ENCODE measurements at regions not wholly inside any gene's neighbourhood (a gene's known extent, or its start where the extent isn't known, plus 50 kb on each side); places are given as distances from the start of the nearest gene placed in this dataset.
"Not testable (repeated sequence)": the region's sequence is repeated elsewhere in the genome, so short reads cannot be mapped to it uniquely, and the experiment has no call there.

- ATAC-seq, H3K27ac Mint-ChIP-seq, H3K9me3 Mint-ChIP-seq, H3K36me3 Mint-ChIP-seq, POLR2A ChIA-PET: not testable (repeated sequence)
- Mint-ChIP-seq H3K4me3 (peak overlapping the region in 1 of 10 donors; percentile 55), H3K4me1 (peaks cover 0 to 12% (median 5%) of the 10 kb centered on the region in 4 donors), H3K27me3 (peaks cover 11 to 44% (median 26%) of the 10 kb centered on the region in 5 donors)
- DNase-seq = peak in 7 of 10 donors; percentile 31 to 61 (median 40)
Observed at GRCh38 chr14:106674509-106675125, 1148.2 kb downstream of the TMEM121 start.

- peak overlapping the region in 2 of 10 donors; percentile 45 to 53 for H3K27ac Mint-ChIP-seq
- H3K9me3 Mint-ChIP-seq, ATAC-seq, DNase-seq, H3K4me3 Mint-ChIP-seq, H3K36me3 Mint-ChIP-seq, POLR2A ChIA-PET: not testable (repeated sequence)
- peaks cover 5 to 39% (median 16%) of the 10 kb centered on the region in 5 donors for H3K27me3 Mint-ChIP-seq
- peaks cover 0 to 12% (median 5%) of the 10 kb centered on the region in 4 donors for H3K4me1 Mint-ChIP-seq
Observed at GRCh38 chr14:106675716-106676115, 1149.3 kb downstream of the TMEM121 start.

- Mint-ChIP-seq H3K27me3 (peaks cover 3 to 25% (median 4%) of the 10 kb centered on the region in 5 donors), H3K4me1 (peaks cover 0 to 3% (median 1%) of the 10 kb centered on the region in 4 donors), H3K9me3 (no peaks in the 10 kb centered on the region), H3K4me3 (no peak overlapping the region), H3K27ac (no peak overlapping the region), H3K36me3 (no peaks in the 10 kb centered on the region)
- ATAC-seq = no peak
- POLR2A ChIA-PET = no interaction called here
- DNase-seq = no peak
Observed at GRCh38 chr14:106679776-106680175, 1153.4 kb downstream of the TMEM121 start.

- no peaks in the 10 kb centered on the region for H3K36me3 Mint-ChIP-seq
- no peak overlapping the region for H3K27ac Mint-ChIP-seq
- peaks cover 3 to 30% (median 11%) of the 10 kb centered on the region in 5 donors for H3K27me3 Mint-ChIP-seq
- no peaks in the 10 kb centered on the region for H3K4me1 Mint-ChIP-seq
- H3K9me3 Mint-ChIP-seq = no peaks in the 10 kb centered on the region
- H3K4me3 Mint-ChIP-seq = no peak overlapping the region
- ATAC-seq (no peak), DNase-seq (no peak)
- POLR2A ChIA-PET = no interaction called here
Observed at GRCh38 chr14:106681161-106681560, 1154.8 kb downstream of the TMEM121 start.

GRCh38 chr14:106681568-106681967 is 1155.2 kb downstream of the TMEM121 start:
- no peaks in the 10 kb centered on the region for H3K9me3 Mint-ChIP-seq
- ATAC-seq = peak; percentile 56 to 72
- peaks cover 3 to 34% (median 9%) of the 10 kb centered on the region in 5 donors for H3K27me3 Mint-ChIP-seq

GRCh38 chr14:106683631-106684030 is 1157.2 kb downstream of the TMEM121 start:
- Mint-ChIP-seq H3K4me3 (no peak overlapping the region), H3K36me3 (no peaks in the 10 kb centered on the region), H3K27me3 (peaks cover 3 to 24% (median 10%) of the 10 kb centered on the region in 5 donors), H3K9me3 (no peaks in the 10 kb centered on the region), H3K4me1 (no peaks in the 10 kb centered on the region), H3K27ac (no peak overlapping the region)
- DNase-seq (no peak), ATAC-seq (no peak)
- POLR2A ChIA-PET = no interaction called here

More at GRCh38 chr14:106681568-106681967, 1155.2 kb downstream of the TMEM121 start:
- H3K4me1 Mint-ChIP-seq = no peaks in the 10 kb centered on the region
- DNase-seq = no peak
- H3K4me3 Mint-ChIP-seq = no peak overlapping the region
- POLR2A ChIA-PET = no interaction called here
- H3K27ac Mint-ChIP-seq = no peak overlapping the region
- H3K36me3 Mint-ChIP-seq = no peaks in the 10 kb centered on the region

GRCh38 chr14:106686533-106686932 is 1160.2 kb downstream of the TMEM121 start:
- no peak for ATAC-seq
- Mint-ChIP-seq H3K4me3 (no peak overlapping the region), H3K36me3 (no peaks in the 10 kb centered on the region), H3K27me3 (peaks cover 0 to 16% (median 9%) of the 10 kb centered on the region in 5 donors), H3K4me1 (peaks cover 7 to 15% (median 10%) of the 10 kb centered on the region in 4 donors), H3K9me3 (no peaks in the 10 kb centered on the region), H3K27ac (no peak overlapping the region)
- POLR2A ChIA-PET = no interaction called here
- DNase-seq = no peak

GRCh38 chr14:106690333-106690891 is 1164.0 kb downstream of the TMEM121 start:
- H3K27me3 Mint-ChIP-seq = peaks cover 0 to 11% (median 3%) of the 10 kb centered on the region in 5 donors
- H3K4me1 Mint-ChIP-seq = peaks cover 9 to 35% (median 15%) of the 10 kb centered on the region in 4 donors
- no peaks in the 10 kb centered on the region for H3K9me3 Mint-ChIP-seq
- H3K36me3 Mint-ChIP-seq = no peaks in the 10 kb centered on the region
- ATAC-seq (peak in 1 of 2 donors; percentile 62), DNase-seq (peak in 3 of 10 donors; percentile 16 to 26 (median 19))
- H3K27ac Mint-ChIP-seq = peak overlapping the region in 6 of 10 donors; percentile 1 to 85 (median 24)
- no peak overlapping the region for H3K4me3 Mint-ChIP-seq
- POLR2A ChIA-PET = no interaction called here

GRCh38 chr14:106691601-106692291 is 1165.4 kb downstream of the TMEM121 start:
- POLR2A ChIA-PET = no interaction called here
- Mint-ChIP-seq H3K4me3 (no peak overlapping the region), H3K27me3 (peaks cover 0 to 2% (median 0%) of the 10 kb centered on the region in 5 donors), H3K9me3 (no peaks in the 10 kb centered on the region), H3K27ac (peak overlapping the region in 2 of 10 donors; percentile 53 to 78), H3K36me3 (no peaks in the 10 kb centered on the region), H3K4me1 (peaks cover 9 to 35% (median 15%) of the 10 kb centered on the region in 4 donors)
- peak in 1 of 2 donors; percentile 35 for ATAC-seq
- peak; percentile 29 to 74 (median 52) for DNase-seq

GRCh38 chr14:106694638-106695393 is 1168.4 kb downstream of the TMEM121 start:
- peak overlapping the region in 6 of 10 donors; percentile 31 to 86 (median 52) for H3K4me3 Mint-ChIP-seq
- H3K9me3 Mint-ChIP-seq = no peaks in the 10 kb centered on the region
- POLR2A ChIA-PET = no interaction called here
- H3K27ac Mint-ChIP-seq = peak overlapping the region in 3 of 10 donors; percentile 17 to 48 (median 34)
- no peaks in the 10 kb centered on the region for H3K27me3 Mint-ChIP-seq
- peak; percentile 61 to 87 for ATAC-seq
- peaks cover 14 to 40% (median 24%) of the 10 kb centered on the region in 4 donors for H3K4me1 Mint-ChIP-seq
- H3K36me3 Mint-ChIP-seq = no peaks in the 10 kb centered on the region
- peak in 9 of 10 donors; percentile 54 to 87 (median 68) for DNase-seq

GRCh38 chr14:106698620-106699267 is 1172.4 kb downstream of the TMEM121 start:
- Mint-ChIP-seq H3K4me3 (peak overlapping the region in 9 of 10 donors; percentile 15 to 64 (median 45)), H3K4me1 (peaks cover 10 to 22% (median 17%) of the 10 kb centered on the region in 4 donors), H3K27ac (peak overlapping the region in 5 of 10 donors; percentile 7 to 81 (median 70))
- peak; percentile 82 to 94 for ATAC-seq
- H3K36me3 Mint-ChIP-seq, H3K9me3 Mint-ChIP-seq, H3K27me3 Mint-ChIP-seq, POLR2A ChIA-PET: not testable (repeated sequence)
- DNase-seq = peak in 6 of 10 donors; percentile 15 to 61 (median 46)

GRCh38 chr14:106703651-106704050 is 1177.3 kb downstream of the TMEM121 start:
- H3K9me3 Mint-ChIP-seq, H3K36me3 Mint-ChIP-seq, H3K27me3 Mint-ChIP-seq, DNase-seq, POLR2A ChIA-PET: not testable (repeated sequence)
- H3K4me3 Mint-ChIP-seq = peak overlapping the region in 2 of 10 donors; percentile 34 to 54
- H3K27ac Mint-ChIP-seq = peak overlapping the region in 3 of 10 donors; percentile 10 to 60 (median 29)
- peak; percentile 37 to 39 for ATAC-seq
- peaks cover 7 to 14% (median 13%) of the 10 kb centered on the region in 4 donors for H3K4me1 Mint-ChIP-seq
